Mononuclear cell (primary cell): ENCODE measurements at regions not wholly inside any gene's neighbourhood (a gene's known extent, or its start where the extent isn't known, plus 50 kb on each side); places are given as distances from the start of the nearest gene placed in this dataset.
"Not testable (repeated sequence)": the region's sequence is repeated elsewhere in the genome, so short reads cannot be mapped to it uniquely, and the experiment has no call there.

ENCODE experiments used
- H3K27me3 ChIP-seq: 2 replicates; pipeline ENCODE4 v1.6.0; 2011; ENCODE audit warnings: low read length, control low read depth; ENCODE audit not compliant: insufficient read depth
- H3K4me1 ChIP-seq: 2 replicates; pipeline ENCODE4 v1.5.1; 2011; ENCODE audit warnings: mild to moderate bottlenecking, low read length, control low read depth; ENCODE audit not compliant: insufficient read depth
- H3K4me3 ChIP-seq: 2 replicates; pipeline ENCODE4 v1.5.1; 2011; ENCODE audit warnings: mild to moderate bottlenecking, low read length, moderate library complexity
- H3K9me3 ChIP-seq: 2 replicates; pipeline ENCODE4 v1.5.1; 2011; ENCODE audit warnings: low read depth, mild to moderate bottlenecking, control low read depth, low read length

DNA sequence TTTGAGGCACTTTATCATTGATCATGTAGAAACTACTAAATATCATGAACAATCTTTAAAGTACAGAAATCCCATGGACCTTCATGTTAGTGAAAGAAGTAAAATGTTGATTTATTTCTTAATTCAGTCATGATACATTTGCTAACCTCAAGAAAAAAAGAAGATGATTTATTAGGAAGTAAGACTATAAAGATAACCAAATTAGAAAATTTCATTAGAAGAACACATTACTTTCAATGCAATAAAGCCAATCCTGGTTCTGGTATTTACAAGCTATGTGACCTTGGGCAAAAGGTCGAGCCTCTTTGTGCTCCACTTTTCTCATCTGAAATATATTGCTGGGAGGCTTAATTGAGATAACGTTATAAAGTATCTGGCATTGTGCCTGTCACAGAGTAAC lies 365.0 kb downstream of the KIF20B start:
- Histone ChIP-seq H3K4me1 (no peaks in the 10 kb centered on the region), H3K9me3 (no peaks in the 10 kb centered on the region), H3K4me3 (no peak overlapping the region), H3K27me3 (no peaks in the 10 kb centered on the region)

- Histone ChIP-seq H3K4me3 (no peak overlapping the region), H3K27me3 (no peaks in the 10 kb centered on the region), H3K9me3 (no peaks in the 10 kb centered on the region), H3K4me1 (no peaks in the 10 kb centered on the region)
Measured at GRCh38 chr10:90075995-90076394, 374.6 kb downstream of the KIF20B start.

DNA sequence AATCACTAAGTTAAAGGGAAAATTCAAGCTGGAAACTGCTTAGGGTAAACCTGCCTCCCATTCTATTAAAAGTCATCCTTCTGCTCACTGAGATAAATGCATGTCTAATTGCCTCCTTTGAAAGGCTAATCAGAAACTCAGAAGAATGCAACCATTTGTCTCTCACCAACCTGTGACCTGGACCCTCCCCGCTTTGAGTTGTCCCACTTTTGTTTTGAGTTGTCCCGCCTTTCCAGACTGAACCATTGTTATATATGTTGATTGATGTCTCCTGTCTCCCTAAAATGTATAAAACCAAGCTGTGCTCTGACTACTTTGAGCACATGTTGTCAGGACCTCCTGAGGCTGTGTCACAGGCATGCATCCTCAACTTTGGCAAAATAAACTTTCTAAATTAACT lies 378.4 kb downstream of the KIF20B start:
- Histone ChIP-seq H3K4me3 (no peak overlapping the region), H3K9me3 (no peaks in the 10 kb centered on the region), H3K27me3 (no peaks in the 10 kb centered on the region), H3K4me1 (no peaks in the 10 kb centered on the region)

GRCh38 chr10:90086606-90087190 lies 385.3 kb downstream of the KIF20B start:
- H3K9me3 ChIP-seq, H3K4me1 ChIP-seq, H3K4me3 ChIP-seq, H3K27me3 ChIP-seq: not testable (repeated sequence)

DNA sequence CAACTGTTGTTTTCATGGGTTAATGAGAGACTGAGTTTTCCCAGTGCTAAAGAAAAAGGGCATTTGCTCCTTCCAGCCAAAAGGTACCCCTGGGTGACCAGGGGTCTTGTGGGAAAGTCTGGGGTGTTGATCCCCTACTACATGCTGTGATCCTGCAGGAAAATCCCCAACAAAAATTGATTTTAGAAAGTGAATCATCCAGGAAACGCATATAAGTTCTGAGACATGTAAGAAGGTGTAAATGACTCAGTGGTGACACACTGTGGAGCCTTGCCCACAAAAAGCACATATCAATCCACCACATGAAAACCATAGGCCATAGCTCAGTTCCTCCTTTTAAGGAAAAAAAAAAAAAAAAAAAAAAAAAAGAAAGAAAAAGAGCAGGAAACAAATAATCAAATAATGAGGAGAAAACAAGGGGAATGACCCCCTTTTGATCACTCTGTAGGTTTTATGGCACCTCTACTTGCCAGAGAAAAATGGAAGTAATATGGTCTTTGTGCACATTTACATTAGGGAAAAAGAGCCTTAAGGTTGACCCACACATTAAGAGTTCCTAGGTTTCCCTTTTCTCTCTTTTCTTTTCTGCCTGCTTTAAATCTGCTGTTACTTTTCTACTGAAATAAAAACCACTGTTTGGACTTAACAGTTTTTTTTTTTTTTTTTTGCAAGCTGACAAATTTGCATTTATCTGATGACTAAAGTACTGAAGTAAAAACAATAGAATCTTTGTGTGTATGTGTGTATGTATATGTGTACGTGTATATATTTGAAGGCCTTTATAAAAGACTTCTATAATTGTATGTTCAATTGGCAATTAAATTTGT lies 386.0 kb downstream of the KIF20B start:
- Histone ChIP-seq H3K4me1 (no peaks in the 10 kb centered on the region), H3K4me3 (no peak overlapping the region), H3K9me3 (no peaks in the 10 kb centered on the region), H3K27me3 (no peaks in the 10 kb centered on the region)

DNA sequence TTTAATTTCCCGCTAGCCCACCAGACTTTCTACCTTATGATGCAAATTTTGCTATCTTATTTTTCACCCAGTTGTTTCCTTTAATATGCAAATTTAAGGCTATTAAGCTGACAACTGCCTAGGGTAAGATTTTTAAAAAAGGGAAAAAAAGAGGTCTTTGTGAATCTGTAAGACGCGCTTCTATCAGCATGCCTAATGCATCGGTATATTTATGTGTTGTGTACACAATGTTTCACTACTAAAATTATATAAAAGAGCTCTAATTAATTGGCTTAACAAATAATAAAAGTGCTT lies 386.6 kb downstream of the KIF20B start:
- Histone ChIP-seq H3K4me3 (no peak overlapping the region), H3K9me3 (no peaks in the 10 kb centered on the region), H3K27me3 (no peaks in the 10 kb centered on the region), H3K4me1 (no peaks in the 10 kb centered on the region)

GRCh38 chr10:90089719-90090118 lies 388.3 kb downstream of the KIF20B start:
- no peak overlapping the region for H3K4me3 ChIP-seq
- H3K27me3 ChIP-seq = no peaks in the 10 kb centered on the region
- no peaks in the 10 kb centered on the region for H3K9me3 ChIP-seq
- H3K4me1 ChIP-seq = no peaks in the 10 kb centered on the region

DNA sequence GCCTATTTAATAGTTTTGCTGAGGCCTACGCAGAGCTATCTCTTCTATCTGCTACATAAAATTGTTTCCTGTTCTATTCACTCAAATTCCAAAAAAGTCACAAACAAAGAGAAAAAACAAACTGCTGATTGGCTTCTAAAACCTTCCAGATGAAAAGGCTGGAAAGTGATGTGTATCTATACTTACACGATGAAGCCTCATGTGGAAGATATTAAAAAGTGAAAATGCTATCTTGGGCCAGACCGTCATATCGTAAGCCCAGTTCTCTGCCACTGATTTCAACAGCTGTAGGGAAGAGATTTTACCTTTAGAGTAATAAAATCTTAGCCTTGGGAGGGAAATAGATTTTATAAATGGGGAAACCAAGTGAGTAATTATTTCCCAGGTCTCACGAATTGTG lies 394.8 kb downstream of the KIF20B start:
- no peaks in the 10 kb centered on the region for H3K9me3 ChIP-seq
- no peaks in the 10 kb centered on the region for H3K27me3 ChIP-seq
- H3K4me3 ChIP-seq = no peak overlapping the region
- H3K4me1 ChIP-seq = no peaks in the 10 kb centered on the region

DNA sequence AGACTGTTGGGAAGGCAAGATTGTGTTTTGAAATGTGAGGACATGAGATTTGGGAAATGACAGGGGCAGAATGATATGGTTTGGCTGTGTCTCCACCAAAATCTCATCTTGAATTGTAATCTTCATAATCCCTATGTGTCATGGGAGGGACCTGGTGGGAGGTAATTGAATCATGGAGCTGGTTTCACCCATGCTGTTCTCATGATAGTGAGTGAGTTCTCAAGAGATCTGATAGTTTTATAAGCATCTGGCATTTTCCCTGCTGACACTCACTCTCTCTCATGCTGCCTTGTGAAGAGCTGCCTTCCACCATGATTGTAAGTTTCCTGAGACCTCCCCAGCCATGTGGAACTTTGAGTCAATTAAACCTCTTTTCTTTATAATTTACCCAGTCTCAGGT lies 406.2 kb downstream of the KIF20B start:
- H3K4me1 ChIP-seq, H3K27me3 ChIP-seq, H3K4me3 ChIP-seq, H3K9me3 ChIP-seq: not testable (repeated sequence)

GRCh38 chr10:90111671-90112070 lies 410.3 kb downstream of the KIF20B start:
- Histone ChIP-seq H3K4me1 (no peaks in the 10 kb centered on the region), H3K9me3 (no peaks in the 10 kb centered on the region), H3K4me3 (no peak overlapping the region), H3K27me3 (no peaks in the 10 kb centered on the region)

DNA sequence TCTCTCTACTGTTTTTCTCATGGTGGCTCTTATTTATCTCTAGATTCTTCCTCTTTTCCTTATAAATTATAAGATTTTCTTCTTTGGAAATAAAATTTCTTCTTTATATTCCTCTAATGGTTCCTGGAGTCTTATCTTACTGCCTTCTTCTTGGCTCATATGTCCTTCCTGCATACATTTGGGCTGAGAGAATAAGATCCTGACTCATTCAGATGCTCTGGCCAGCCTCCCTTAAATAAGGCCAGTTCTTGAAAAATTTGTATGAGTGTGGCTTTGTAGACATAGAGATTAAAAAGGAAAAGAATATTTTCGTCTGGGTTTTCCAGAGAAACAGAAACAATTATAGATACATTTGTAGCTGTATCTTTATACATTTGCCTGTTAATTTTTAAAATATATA lies 411.3 kb downstream of the KIF20B start:
- no peaks in the 10 kb centered on the region for H3K9me3 ChIP-seq
- no peaks in the 10 kb centered on the region for H3K27me3 ChIP-seq

DNA sequence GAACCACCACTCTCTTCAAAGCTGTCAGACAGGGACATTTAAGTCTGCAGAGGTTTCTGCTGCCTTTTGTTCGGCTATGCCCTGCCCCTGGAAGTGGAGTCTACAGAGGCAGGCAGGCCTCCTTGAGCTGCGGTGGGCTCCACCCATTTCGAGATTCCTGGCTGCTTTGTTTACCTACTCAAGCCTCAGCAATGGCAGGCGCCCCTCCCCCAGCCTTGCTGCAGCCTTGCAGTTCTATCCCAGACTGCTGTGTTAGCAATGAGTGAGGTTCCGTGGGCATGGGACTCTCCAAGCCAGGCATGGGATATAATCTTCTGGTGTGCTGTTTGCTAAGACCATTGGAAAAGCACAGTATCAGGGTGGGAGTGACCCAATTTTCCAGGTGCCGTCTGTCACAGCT lies 417.2 kb downstream of the KIF20B start:
- H3K4me3 ChIP-seq, H3K4me1 ChIP-seq, H3K9me3 ChIP-seq, H3K27me3 ChIP-seq: not testable (repeated sequence)

More for the DNA sequence above, 411.3 kb downstream of the KIF20B start:
- H3K4me1 ChIP-seq = no peaks in the 10 kb centered on the region
- H3K4me3 ChIP-seq = no peak overlapping the region

GRCh38 chr10:90119631-90120280 lies 418.4 kb downstream of the KIF20B start:
- not testable (repeated sequence) for H3K4me1 ChIP-seq, H3K9me3 ChIP-seq, H3K4me3 ChIP-seq, H3K27me3 ChIP-seq

GRCh38 chr10:90125456-90126255 lies 424.3 kb downstream of the KIF20B start:
- H3K27me3 ChIP-seq = no peaks in the 10 kb centered on the region

DNA sequence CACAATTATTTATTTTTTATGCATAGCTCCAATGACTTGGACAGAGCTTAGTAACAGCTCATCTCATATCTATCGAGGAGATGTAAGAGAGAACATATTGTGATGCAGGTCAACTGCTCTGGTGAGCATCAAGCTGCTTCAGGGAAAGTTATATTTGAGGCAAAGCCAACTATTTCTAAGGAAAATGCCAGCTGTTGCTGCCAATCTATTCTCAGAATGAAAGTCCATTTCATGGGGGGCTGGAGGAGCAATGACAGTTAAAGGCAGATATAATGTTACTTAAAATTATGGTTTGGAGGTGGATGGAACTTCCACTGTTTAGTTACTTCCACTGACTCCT lies 424.8 kb downstream of the KIF20B start:
- Histone ChIP-seq H3K4me3 (no peak overlapping the region), H3K4me1 (no peaks in the 10 kb centered on the region), H3K9me3 (no peaks in the 10 kb centered on the region), H3K27me3 (no peaks in the 10 kb centered on the region)

More at GRCh38 chr10:90125456-90126255, 424.3 kb downstream of the KIF20B start:
- Histone ChIP-seq H3K4me3 (no peak overlapping the region), H3K4me1 (no peaks in the 10 kb centered on the region), H3K9me3 (no peaks in the 10 kb centered on the region)
